Panc1 (cell line): ENCODE measurements at regions not wholly inside any gene's neighbourhood (a gene's known extent, or its start where the extent isn't known, plus 50 kb on each side); places are given as distances from the start of the nearest gene placed in this dataset.

Source experiments
- POLR2AphosphoS5 ChIP-seq: IDR thresholded peaks from 2 replicates; pipeline ENCODE4 v1.6.1; 2012; ENCODE audit warnings: mild to moderate bottlenecking, low read depth, low read length, moderate library complexity
- TF ChIP-seq, protein P1 (sequence below): fragments of 450-650 bp; IDR thresholded peaks from 2 replicates; pipeline ENCODE4 v1.5.1; 2017; ENCODE audit warnings: mild to moderate bottlenecking

DNA sequence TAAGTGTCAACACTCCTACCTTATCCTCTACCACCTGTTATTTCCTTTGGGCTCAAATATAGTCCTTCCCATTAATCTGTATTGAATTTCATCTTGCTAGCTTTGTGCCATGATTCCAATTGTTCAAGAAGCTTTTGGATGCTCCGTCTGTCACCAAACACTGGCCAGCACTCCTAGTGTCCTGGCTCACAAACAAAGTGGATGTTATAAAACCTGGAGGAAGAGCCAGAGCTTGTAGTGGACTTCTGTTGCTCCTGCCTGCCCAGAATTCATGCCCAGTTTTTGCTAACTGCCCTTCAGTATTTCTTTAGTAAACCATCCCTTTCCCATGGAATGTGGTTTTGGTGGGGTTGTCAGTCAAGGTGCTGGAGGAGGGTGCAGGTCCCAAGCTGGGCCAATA is 77.2 kb upstream of the HS3ST2 start:
- TF ChIP-seq, protein P1, sequence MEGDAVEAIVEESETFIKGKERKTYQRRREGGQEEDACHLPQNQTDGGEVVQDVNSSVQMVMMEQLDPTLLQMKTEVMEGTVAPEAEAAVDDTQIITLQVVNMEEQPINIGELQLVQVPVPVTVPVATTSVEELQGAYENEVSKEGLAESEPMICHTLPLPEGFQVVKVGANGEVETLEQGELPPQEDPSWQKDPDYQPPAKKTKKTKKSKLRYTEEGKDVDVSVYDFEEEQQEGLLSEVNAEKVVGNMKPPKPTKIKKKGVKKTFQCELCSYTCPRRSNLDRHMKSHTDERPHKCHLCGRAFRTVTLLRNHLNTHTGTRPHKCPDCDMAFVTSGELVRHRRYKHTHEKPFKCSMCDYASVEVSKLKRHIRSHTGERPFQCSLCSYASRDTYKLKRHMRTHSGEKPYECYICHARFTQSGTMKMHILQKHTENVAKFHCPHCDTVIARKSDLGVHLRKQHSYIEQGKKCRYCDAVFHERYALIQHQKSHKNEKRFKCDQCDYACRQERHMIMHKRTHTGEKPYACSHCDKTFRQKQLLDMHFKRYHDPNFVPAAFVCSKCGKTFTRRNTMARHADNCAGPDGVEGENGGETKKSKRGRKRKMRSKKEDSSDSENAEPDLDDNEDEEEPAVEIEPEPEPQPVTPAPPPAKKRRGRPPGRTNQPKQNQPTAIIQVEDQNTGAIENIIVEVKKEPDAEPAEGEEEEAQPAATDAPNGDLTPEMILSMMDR: no peak
- no peak for TF ChIP-seq POLR2AphosphoS5
